ENCODE measurements at regions not wholly inside any gene's neighbourhood (a gene's known extent, or its start where the extent isn't known, plus 50 kb on each side); places are given as distances from the start of the nearest gene placed in this dataset.

DNA sequence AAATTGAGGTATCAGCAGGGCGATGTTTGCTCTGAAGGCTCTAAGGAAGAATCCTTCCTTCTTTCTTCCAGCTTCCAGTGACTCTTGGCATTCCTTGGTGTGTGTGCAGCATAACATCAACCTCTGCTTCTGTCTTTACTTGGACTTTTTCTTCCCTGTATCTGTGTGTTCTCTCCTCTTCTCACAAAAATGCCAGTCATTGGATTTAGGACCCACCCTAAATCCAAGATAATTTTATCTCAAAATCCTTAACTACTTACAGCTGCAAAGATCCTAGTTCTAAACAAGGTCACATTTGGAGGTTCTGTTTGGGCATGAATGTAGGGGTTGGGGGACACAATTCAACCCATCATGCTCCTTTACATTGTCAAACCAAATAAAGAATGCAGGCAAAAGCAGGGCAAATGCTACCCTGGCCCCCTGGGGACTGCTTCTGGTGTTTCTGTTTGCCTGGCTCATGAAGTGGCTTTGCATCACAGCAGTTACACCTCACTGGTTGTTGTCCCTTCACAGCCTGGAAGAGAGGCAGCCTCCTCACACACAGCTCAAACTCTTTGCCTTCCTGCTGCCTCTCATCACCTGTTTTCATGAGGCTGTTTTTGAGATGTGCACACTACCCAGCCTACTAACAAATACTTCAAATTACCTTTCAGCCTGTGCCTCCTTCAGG lies 64.8 kb upstream of the PLCXD3 start:
- TF ChIP-seq POLR2AphosphoS5 (IDR thresholded peaks at IDR 0.05; ENCODE audit: borderline replicate concordance, low read depth, low read length): no peak
- TF ChIP-seq EZH2 (IDR thresholded peaks at IDR 0.05): no peak
